ENCODE measurements at regions not wholly inside any gene's neighbourhood (a gene's known extent, or its start where the extent isn't known, plus 50 kb on each side); places are given as distances from the start of the nearest gene placed in this dataset.
"Not testable (repeated sequence)": the region's sequence is repeated elsewhere in the genome, so short reads cannot be mapped to it uniquely, and the experiment has no call there.

- no peaks in the 10 kb centered on the region for H3F3A ChIP-seq (ENCODE audit: control insufficient read depth, insufficient read depth)
- no peaks in the 10 kb centered on the region for H3K27me3 ChIP-seq (ENCODE audit: control insufficient read depth, low read length)
- no peak overlapping the region for H3K4me2 ChIP-seq (ENCODE audit: low read length)
- H4K20me1 ChIP-seq (ENCODE audit: control insufficient read depth, insufficient read depth, low read depth, low read length) = no peaks in the 10 kb centered on the region
- H3K4me1 ChIP-seq (ENCODE audit: control insufficient read depth, low read length) = no peaks in the 10 kb centered on the region
- H3K4me3 ChIP-seq (ENCODE audit: low read length) = no peak overlapping the region
- TF ChIP-seq EZH2phosphoT487 (IDR thresholded peaks at IDR 0.05; ENCODE audit: borderline replicate concordance, low read length) = no peak
- no peak for TF ChIP-seq CTCF (IDR thresholded peaks at IDR 0.05; ENCODE audit: low read depth, low read length, poor library complexity, severe bottlenecking)
- H3K9me2 ChIP-seq (replicated peaks; ENCODE audit: control insufficient read depth, low read length) = no peaks in the 10 kb centered on the region
- H3K9me3 ChIP-seq (ENCODE audit: control insufficient read depth, insufficient read depth, low read length) = no peaks in the 10 kb centered on the region
- H3K79me2 ChIP-seq (ENCODE audit: control insufficient read depth, low read length) = no peaks in the 10 kb centered on the region
- H3K27ac ChIP-seq (ENCODE audit: low read depth, low read length) = no peak overlapping the region
- no peaks in the 10 kb centered on the region for H3K36me3 ChIP-seq (ENCODE audit: control insufficient read depth, low read length)
Measured at GRCh38 chr13:104616990-104617389, 1550.8 kb upstream of the SLC10A2 start.

GRCh38 chr13:104614361-104615145, 1548.3 kb upstream of the SLC10A2 start:
- H3K4me1 ChIP-seq (ENCODE audit: control insufficient read depth, low read length) = no peaks in the 10 kb centered on the region
- H3K27me3 ChIP-seq (ENCODE audit: control insufficient read depth, low read length) = no peaks in the 10 kb centered on the region
- no peaks in the 10 kb centered on the region for H3K79me2 ChIP-seq (ENCODE audit: control insufficient read depth, low read length)
- no peak overlapping the region for H3K27ac ChIP-seq (ENCODE audit: low read depth, low read length)
- no peaks in the 10 kb centered on the region for H4K20me1 ChIP-seq (ENCODE audit: control insufficient read depth, insufficient read depth, low read depth, low read length)
- H3K4me2 ChIP-seq (ENCODE audit: low read length) = no peak overlapping the region
- no peaks in the 10 kb centered on the region for H3K9me2 ChIP-seq (replicated peaks; ENCODE audit: control insufficient read depth, low read length)
- H3K36me3 ChIP-seq (ENCODE audit: control insufficient read depth, low read length) = no peaks in the 10 kb centered on the region
- no peak overlapping the region for H3K4me3 ChIP-seq (ENCODE audit: low read length)
- no peaks in the 10 kb centered on the region for H3F3A ChIP-seq (ENCODE audit: control insufficient read depth, insufficient read depth)
- no peaks in the 10 kb centered on the region for H3K9me3 ChIP-seq (ENCODE audit: control insufficient read depth, insufficient read depth, low read length)
- TF ChIP-seq EZH2phosphoT487 (IDR thresholded peaks at IDR 0.05; ENCODE audit: borderline replicate concordance, low read length) (no peak), CTCF (IDR thresholded peaks at IDR 0.05; ENCODE audit: low read depth, low read length, poor library complexity, severe bottlenecking) (no peak)

GRCh38 chr13:104608331-104608730, 1542.1 kb upstream of the SLC10A2 start:
- TF ChIP-seq CTCF (IDR thresholded peaks at IDR 0.05; ENCODE audit: low read depth, low read length, poor library complexity, severe bottlenecking) = no peak
- TF ChIP-seq EZH2phosphoT487 (IDR thresholded peaks at IDR 0.05; ENCODE audit: borderline replicate concordance, low read length) = no peak
- no peak overlapping the region for H3K4me2 ChIP-seq (ENCODE audit: low read length)
- no peaks in the 10 kb centered on the region for H3K36me3 ChIP-seq (ENCODE audit: control insufficient read depth, low read length)
- no peak overlapping the region for H3K4me3 ChIP-seq (ENCODE audit: low read length)
- H3K9me2 ChIP-seq (replicated peaks; ENCODE audit: control insufficient read depth, low read length) = no peaks in the 10 kb centered on the region
- H3K4me1 ChIP-seq (ENCODE audit: control insufficient read depth, low read length) = no peaks in the 10 kb centered on the region
- H3K9me3 ChIP-seq (ENCODE audit: control insufficient read depth, insufficient read depth, low read length) = no peaks in the 10 kb centered on the region
- no peaks in the 10 kb centered on the region for H3F3A ChIP-seq (ENCODE audit: control insufficient read depth, insufficient read depth)
- no peak overlapping the region for H3K27ac ChIP-seq (ENCODE audit: low read depth, low read length)
- H3K79me2 ChIP-seq (ENCODE audit: control insufficient read depth, low read length) = no peaks in the 10 kb centered on the region
- no peaks in the 10 kb centered on the region for H4K20me1 ChIP-seq (ENCODE audit: control insufficient read depth, insufficient read depth, low read depth, low read length)
- H3K27me3 ChIP-seq (ENCODE audit: control insufficient read depth, low read length) = no peaks in the 10 kb centered on the region

- not testable (repeated sequence) for H3K4me3 ChIP-seq (ENCODE audit: low read length); H3F3A ChIP-seq (ENCODE audit: control insufficient read depth, insufficient read depth); H4K20me1 ChIP-seq (ENCODE audit: control insufficient read depth, insufficient read depth, low read depth, low read length); H3K79me2 ChIP-seq (ENCODE audit: control insufficient read depth, low read length); H3K4me2 ChIP-seq (ENCODE audit: low read length); H3K4me1 ChIP-seq (ENCODE audit: control insufficient read depth, low read length); H3K9me2 ChIP-seq (replicated peaks; ENCODE audit: control insufficient read depth, low read length); H3K27ac ChIP-seq (ENCODE audit: low read depth, low read length); H3K36me3 ChIP-seq (ENCODE audit: control insufficient read depth, low read length); H3K27me3 ChIP-seq (ENCODE audit: control insufficient read depth, low read length); H3K9me3 ChIP-seq (ENCODE audit: control insufficient read depth, insufficient read depth, low read length)
Measured at GRCh38 chr13:104605435-104605834, 1539.2 kb upstream of the SLC10A2 start.
